Mesothelial cell of epicardium (in vitro differentiated cells): ENCODE measurements at regions not wholly inside any gene's neighbourhood (a gene's known extent, or its start where the extent isn't known, plus 50 kb on each side); places are given as distances from the start of the nearest gene placed in this dataset.

Experiments used
- DNase-seq, 2 experiments: peaks; one replicate each; pipeline ENCODE4 v3.0.0; 2021; ENCODE audit warnings: low spot score in 2 of 2; ENCODE audit not compliant: unreplicated experiment in 2 of 2
- H3K27ac Mint-ChIP-seq: 2 replicates; pipeline ENCODE4 v1.8.0; 2021; ENCODE audit warnings: mixed read lengths
- H3K27me3 Mint-ChIP-seq: 2 replicates; pipeline ENCODE4 v1.8.0; 2021; ENCODE audit warnings: low read depth, mixed read lengths
- H3K36me3 Mint-ChIP-seq: 2 replicates; pipeline ENCODE4 v1.8.0; 2021; ENCODE audit warnings: mixed read lengths
- H3K4me1 Mint-ChIP-seq: 2 replicates; pipeline ENCODE4 v1.8.0; 2021; ENCODE audit warnings: mixed read lengths
- H3K4me3 Mint-ChIP-seq: 2 replicates; pipeline ENCODE4 v1.8.0; 2021; ENCODE audit warnings: mild to moderate bottlenecking, moderate library complexity, mixed read lengths
- H3K9me3 Mint-ChIP-seq: 2 replicates; pipeline ENCODE4 v1.8.0; 2021; ENCODE audit warnings: mixed read lengths
- TF ChIP-seq, protein P1 (sequence below): fragments of 200-600 bp; sonication (generic); IDR thresholded peaks from one replicate; pipeline ENCODE4 v1.5.0; 2021; ENCODE audit warnings: antibody characterized with exemption; ENCODE audit not compliant: unreplicated experiment

DNA sequence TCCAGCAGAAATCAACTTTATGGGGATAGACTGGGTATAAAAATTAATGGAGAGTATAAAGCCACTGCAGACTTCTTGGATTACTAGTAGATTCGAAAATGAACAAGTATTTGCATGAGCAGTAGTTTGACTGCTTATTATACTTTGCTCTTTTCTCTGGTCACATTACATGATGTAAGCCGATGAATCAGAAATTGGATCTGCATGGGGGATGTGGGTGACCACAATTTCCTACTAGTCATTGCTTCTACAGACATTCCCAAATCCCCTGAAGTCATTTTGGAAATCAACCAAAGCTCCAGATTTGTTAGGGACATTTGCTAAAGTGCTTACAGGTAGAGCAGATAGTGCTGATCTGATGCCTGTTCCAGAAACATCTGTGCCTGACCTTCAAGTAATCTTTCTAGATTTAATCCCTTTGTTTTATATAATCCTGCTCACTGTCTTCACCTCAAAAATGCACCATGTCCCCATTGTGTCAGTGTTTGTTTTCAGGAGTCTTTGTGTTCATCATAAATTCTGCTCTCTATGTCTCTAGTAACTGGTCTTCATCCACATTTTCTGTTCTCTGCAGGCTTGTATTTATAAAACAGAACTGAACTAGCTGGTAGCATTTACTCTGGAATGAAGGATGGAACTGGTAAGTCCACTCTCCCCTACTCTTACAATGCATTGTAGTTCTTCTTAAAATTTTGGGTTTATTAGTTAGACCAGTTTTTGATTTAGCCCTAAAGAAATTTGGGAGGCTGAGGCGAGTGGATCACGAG, 201.5 kb upstream of the CSNK1A1L start:
- Mint-ChIP-seq H3K4me3 (no peak overlapping the region), H3K27ac (no peak overlapping the region)
- no peak for DNase-seq

DNA sequence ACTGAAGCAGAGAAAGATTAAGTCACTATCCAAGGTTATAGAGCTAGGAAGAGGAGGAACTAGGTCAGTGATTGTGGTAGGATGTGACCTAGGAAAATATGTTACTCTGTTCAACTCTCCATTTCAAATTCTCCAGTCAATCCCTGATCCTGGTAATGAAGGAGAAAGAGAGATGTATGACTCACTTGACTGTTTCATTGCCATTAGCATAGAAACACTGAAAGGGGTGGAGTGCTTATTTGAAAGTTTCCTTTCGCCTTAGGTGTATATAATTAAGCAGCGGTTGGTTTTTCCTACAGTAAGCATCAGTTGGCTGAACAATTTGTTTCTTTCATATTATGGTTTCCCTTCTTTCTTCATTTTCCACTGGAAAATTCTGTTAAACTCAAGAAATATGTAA, 198.1 kb upstream of the CSNK1A1L start:
- no peak for DNase-seq
- Mint-ChIP-seq H3K36me3 (no peaks in the 10 kb centered on the region), H3K27ac (no peak overlapping the region), H3K4me1 (peaks cover 3% of the 10 kb centered on the region), H3K4me3 (no peak overlapping the region), H3K9me3 (peaks cover 3% of the 10 kb centered on the region), H3K27me3 (no peaks in the 10 kb centered on the region)
- TF ChIP-seq, protein P1, sequence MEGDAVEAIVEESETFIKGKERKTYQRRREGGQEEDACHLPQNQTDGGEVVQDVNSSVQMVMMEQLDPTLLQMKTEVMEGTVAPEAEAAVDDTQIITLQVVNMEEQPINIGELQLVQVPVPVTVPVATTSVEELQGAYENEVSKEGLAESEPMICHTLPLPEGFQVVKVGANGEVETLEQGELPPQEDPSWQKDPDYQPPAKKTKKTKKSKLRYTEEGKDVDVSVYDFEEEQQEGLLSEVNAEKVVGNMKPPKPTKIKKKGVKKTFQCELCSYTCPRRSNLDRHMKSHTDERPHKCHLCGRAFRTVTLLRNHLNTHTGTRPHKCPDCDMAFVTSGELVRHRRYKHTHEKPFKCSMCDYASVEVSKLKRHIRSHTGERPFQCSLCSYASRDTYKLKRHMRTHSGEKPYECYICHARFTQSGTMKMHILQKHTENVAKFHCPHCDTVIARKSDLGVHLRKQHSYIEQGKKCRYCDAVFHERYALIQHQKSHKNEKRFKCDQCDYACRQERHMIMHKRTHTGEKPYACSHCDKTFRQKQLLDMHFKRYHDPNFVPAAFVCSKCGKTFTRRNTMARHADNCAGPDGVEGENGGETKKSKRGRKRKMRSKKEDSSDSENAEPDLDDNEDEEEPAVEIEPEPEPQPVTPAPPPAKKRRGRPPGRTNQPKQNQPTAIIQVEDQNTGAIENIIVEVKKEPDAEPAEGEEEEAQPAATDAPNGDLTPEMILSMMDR = no peak

More for the DNA sequence above, 201.5 kb upstream of the CSNK1A1L start:
- Mint-ChIP-seq H3K9me3 (no peaks in the 10 kb centered on the region), H3K4me1 (peaks cover 3% of the 10 kb centered on the region), H3K27me3 (no peaks in the 10 kb centered on the region), H3K36me3 (no peaks in the 10 kb centered on the region)
- TF ChIP-seq, protein P1 = no peak

DNA sequence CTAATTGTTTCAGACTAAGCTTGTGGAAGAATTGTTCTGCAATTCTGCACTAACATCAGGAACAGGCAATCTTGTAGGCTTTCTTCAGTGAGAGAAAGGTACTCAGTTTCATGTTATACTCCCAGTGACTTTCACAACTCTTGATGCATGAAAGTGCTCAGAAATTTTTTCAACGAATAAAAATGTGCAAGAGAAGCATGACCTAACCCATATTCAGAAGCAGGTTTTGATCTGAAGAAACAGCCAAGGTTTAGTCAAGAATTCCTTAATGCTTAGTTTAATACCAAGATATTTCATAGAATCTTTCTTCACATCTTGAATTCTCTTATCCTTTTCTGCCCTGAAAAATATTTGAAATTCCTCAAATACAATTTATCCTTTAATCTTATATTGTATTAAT, 197.2 kb upstream of the CSNK1A1L start:
- TF ChIP-seq, protein P1 = no peak

DNA sequence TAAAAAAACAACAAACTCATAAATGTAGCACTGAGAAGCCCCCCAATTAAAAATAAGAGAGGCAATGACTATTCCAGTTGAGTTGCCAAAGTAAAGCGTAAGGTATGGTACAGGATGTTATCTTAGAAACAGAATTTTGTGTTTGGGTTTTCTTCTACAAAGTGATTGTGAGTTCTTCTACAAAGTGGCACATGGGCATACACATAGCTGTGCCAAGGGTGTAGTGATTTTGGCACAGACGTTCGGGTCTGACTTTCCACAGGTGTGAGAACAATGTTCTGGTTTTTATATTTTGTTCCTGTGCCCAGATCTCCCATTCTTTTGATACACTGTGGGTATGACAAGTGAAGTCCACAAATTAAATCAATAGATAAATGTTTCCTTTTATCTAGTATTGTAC, 190.1 kb upstream of the CSNK1A1L start:
- peaks cover 5% of the 10 kb centered on the region for H3K9me3 Mint-ChIP-seq
- TF ChIP-seq, protein P1 = no peak
- no peak for DNase-seq
- no peaks in the 10 kb centered on the region for H3K27me3 Mint-ChIP-seq
- H3K4me1 Mint-ChIP-seq = no peaks in the 10 kb centered on the region
- no peak overlapping the region for H3K4me3 Mint-ChIP-seq
- no peaks in the 10 kb centered on the region for H3K36me3 Mint-ChIP-seq
- H3K27ac Mint-ChIP-seq = no peak overlapping the region

More for the DNA sequence above, 197.2 kb upstream of the CSNK1A1L start:
- Mint-ChIP-seq H3K4me1 (peaks cover 3% of the 10 kb centered on the region), H3K36me3 (no peaks in the 10 kb centered on the region), H3K27ac (no peak overlapping the region), H3K27me3 (no peaks in the 10 kb centered on the region), H3K4me3 (no peak overlapping the region), H3K9me3 (peaks cover 5% of the 10 kb centered on the region)
- no peak for DNase-seq

DNA sequence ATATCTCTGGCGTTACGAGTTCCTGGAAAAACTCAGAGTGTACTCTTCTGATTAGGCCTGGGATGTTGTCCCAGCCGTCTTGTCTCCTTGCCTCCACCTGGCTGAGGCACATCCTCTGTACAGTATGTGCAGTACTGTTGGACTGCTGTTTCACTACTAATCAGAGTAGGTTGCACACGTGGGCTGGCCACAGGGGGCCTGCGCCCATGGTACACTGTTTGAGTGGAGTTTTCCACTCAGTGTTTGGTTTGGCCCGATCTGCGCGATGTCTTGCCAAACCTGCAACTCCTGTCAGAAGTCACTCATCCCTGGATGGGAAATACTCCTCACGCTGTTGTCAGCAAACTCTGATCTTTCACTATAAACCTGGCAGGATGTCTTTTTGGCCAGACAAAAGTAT, 189.6 kb upstream of the CSNK1A1L start:
- DNase-seq = no peak
- no peak overlapping the region for H3K4me3 Mint-ChIP-seq

More for the DNA sequence above, 189.6 kb upstream of the CSNK1A1L start:
- H3K27ac Mint-ChIP-seq = no peak overlapping the region
- no peaks in the 10 kb centered on the region for H3K4me1 Mint-ChIP-seq
- TF ChIP-seq, protein P1 = no peak
- no peaks in the 10 kb centered on the region for H3K27me3 Mint-ChIP-seq
- H3K9me3 Mint-ChIP-seq = peaks cover 5% of the 10 kb centered on the region
- H3K36me3 Mint-ChIP-seq = no peaks in the 10 kb centered on the region
